Caco-2 (cell line): ENCODE measurements at regions not wholly inside any gene's neighbourhood (a gene's known extent, or its start where the extent isn't known, plus 50 kb on each side); places are given as distances from the start of the nearest gene placed in this dataset.

Experiments used
- BruUV-seq: library from RNA; stranded (reverse); fragments of 400-500 nt; replicated peaks from 2 replicates; lab custom pipeline; 2021; lab: Mats Ljungman, UMichigan
- CTCF ChIA-PET: fragments of 300-600 bp; sonication (Branson Sonifier 250); formaldehyde crosslinking; loops from one replicate; lab custom pipeline; 2022; ENCODE audit warnings: antibody characterized with exemption; lab: Charles Lee
- POLR2A ChIA-PET: fragments of 300-600 bp; sonication (Branson Sonifier 250); formaldehyde crosslinking; loops from one replicate; lab custom pipeline; 2022; ENCODE audit warnings: antibody characterized with exemption; lab: Charles Lee
- DNase-seq, 2 experiments: peaks; one replicate each; pipeline versions ENCODE4 v3.0.0 to v3.0.0-alpha.2; 2020 to 2022
- H3K27me3 ChIP-seq: replicated peaks from 2 replicates; pipeline ENCODE4 v1.6.0; 2011; ENCODE audit warnings: low read length; ENCODE audit not compliant: control insufficient read depth, insufficient read depth
- H3K36me3 ChIP-seq: 2 replicates; pipeline ENCODE4 v1.5.1; 2011; ENCODE audit warnings: low read length; ENCODE audit not compliant: control insufficient read depth, insufficient read depth
- H3K4me1 ChIP-seq: fragments of 250-450 bp; sonication (Bioruptor Pico); 2 replicates; pipeline ENCODE4 v1.5.1; 2020; ENCODE audit warnings: mild to moderate bottlenecking
- H3K4me3 ChIP-seq: 2 replicates; pipeline ENCODE4 v1.5.1; 2011; ENCODE audit warnings: low read depth, mild to moderate bottlenecking, control low read depth, low read length
- H3K9me3 ChIP-seq: fragments of 250-450 bp; sonication (Bioruptor Pico); 2 replicates; pipeline ENCODE4 v1.5.1; 2020; ENCODE audit warnings: mild to moderate bottlenecking, moderate library complexity
- H3K27ac Mint-ChIP-seq: one replicate; pipeline ENCODE4 v1.8.0; 2022; ENCODE audit warnings: mixed read lengths; ENCODE audit not compliant: unreplicated experiment
- H3K27me3 Mint-ChIP-seq: one replicate; pipeline ENCODE4 v1.8.0; 2022; ENCODE audit warnings: mixed read lengths; ENCODE audit not compliant: insufficient read depth, unreplicated experiment
- H3K36me3 Mint-ChIP-seq: one replicate; pipeline ENCODE4 v1.8.0; 2022; ENCODE audit warnings: mild to moderate bottlenecking, mixed read lengths; ENCODE audit not compliant: insufficient read depth, unreplicated experiment
- H3K4me1 Mint-ChIP-seq: one replicate; pipeline ENCODE4 v1.8.0; 2022; ENCODE audit warnings: low read depth, mixed read lengths; ENCODE audit not compliant: unreplicated experiment
- H3K4me3 Mint-ChIP-seq: one replicate; pipeline ENCODE4 v1.8.0; 2022; ENCODE audit warnings: mild to moderate bottlenecking, moderate library complexity, mixed read lengths; ENCODE audit not compliant: unreplicated experiment
- H3K9me3 Mint-ChIP-seq: one replicate; pipeline ENCODE4 v1.8.0; 2022; ENCODE audit warnings: mixed read lengths; ENCODE audit not compliant: unreplicated experiment
- CTCF ChIP-seq, 2 experiments: fragments of 200-600 bp in 1 of 2; IDR thresholded peaks; 1 replicate in 1 of 2; 2 replicates in 1 of 2; pipeline versions ENCODE4 v1.5.1 to v1.8.0; 2011 to 2022; ENCODE audit warnings: antibody characterized with exemption in 1 of 2, control low read depth in 1 of 2, inconsistent platforms in 1 of 2, low read depth in 1 of 2, low read length in 1 of 2, mild to moderate bottlenecking in 1 of 2, moderate library complexity in 1 of 2; ENCODE audit not compliant: insufficient read depth in 1 of 2, severe bottlenecking in 1 of 2, unreplicated experiment in 1 of 2
- intact Hi-C: fragments of 100-400 bp; cut with micrococcal nuclease; formaldehyde crosslinking; loops from one replicate; pipeline ENCODE4 v1.10.0; 2022; ENCODE audit not compliant: unreplicated experiment

DNA sequence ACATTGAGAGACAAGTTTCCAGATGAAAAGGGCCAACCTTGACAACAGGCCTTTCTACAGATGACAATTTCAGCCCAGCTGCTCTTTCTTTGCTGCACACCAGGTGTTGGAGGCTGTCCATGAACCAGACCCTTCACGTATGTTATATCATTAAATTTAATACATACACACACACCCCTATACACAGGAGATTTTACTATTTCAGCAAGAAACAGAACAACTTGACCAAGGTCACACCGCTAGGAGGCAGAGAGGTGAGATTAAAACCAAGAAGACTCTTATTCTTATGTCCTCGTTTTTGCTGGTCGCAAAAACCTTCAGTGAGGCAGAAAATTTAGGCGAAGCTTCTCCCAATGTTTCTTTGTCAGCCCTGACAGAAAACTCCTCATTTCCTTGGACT lies 1585.9 kb downstream of the AACS start:
- H3K36me3 Mint-ChIP-seq: no peaks in the 10 kb centered on the region
- intact Hi-C loops: no loop called here
- Histone ChIP-seq H3K4me3 (no peak overlapping the region), H3K4me1 (no peaks in the 10 kb centered on the region), H3K9me3 (no peaks in the 10 kb centered on the region), H3K36me3 (no peaks in the 10 kb centered on the region), H3K27me3 (no peaks in the 10 kb centered on the region)
- BruUV-seq: no TSS peak
- TF ChIP-seq CTCF (IDR thresholded peaks at IDR 0.05; ENCODE audit: insufficient read depth in 1 of 2, low read depth in 1 of 2, low read length in 1 of 2, severe bottlenecking in 1 of 2, unreplicated experiment in 1 of 2): no peak
- H3K9me3 Mint-ChIP-seq: no peaks in the 10 kb centered on the region
- ChIA-PET POLR2A (no interaction called here), CTCF (no interaction called here)
- H3K4me3 Mint-ChIP-seq: no peak overlapping the region
- H3K4me1 Mint-ChIP-seq: no peaks in the 10 kb centered on the region
- H3K27me3 Mint-ChIP-seq: no peaks in the 10 kb centered on the region
- no peak overlapping the region for H3K27ac Mint-ChIP-seq
- DNase-seq: no peak

GRCh38 chr12:126663304-126664094 lies 1598.3 kb downstream of the AACS start:
- no TSS peak for BruUV-seq
- CTCF ChIA-PET: no interaction called here
- Histone ChIP-seq H3K4me1 (no peaks in the 10 kb centered on the region), H3K9me3 (no peaks in the 10 kb centered on the region), H3K36me3 (no peaks in the 10 kb centered on the region), H3K4me3 (no peak overlapping the region), H3K27me3 (no peaks in the 10 kb centered on the region)
- POLR2A ChIA-PET: no interaction called here
- TF ChIP-seq CTCF (IDR thresholded peaks at IDR 0.05; ENCODE audit: insufficient read depth in 1 of 2, low read depth in 1 of 2, low read length in 1 of 2, severe bottlenecking in 1 of 2, unreplicated experiment in 1 of 2): peak in 1 of 2 experiments; percentile 24
- Mint-ChIP-seq H3K9me3 (peaks cover 20% of the 10 kb centered on the region), H3K36me3 (no peaks in the 10 kb centered on the region), H3K4me3 (no peak overlapping the region), H3K27me3 (no peaks in the 10 kb centered on the region), H3K4me1 (no peaks in the 10 kb centered on the region), H3K27ac (no peak overlapping the region)
- peak in 1 of 2 experiments; percentile 2 for DNase-seq
- intact Hi-C loops: no loop called here

GRCh38 chr12:126667339-126667738 lies 1599.6 kb upstream of the TMEM132C start:
- no peaks in the 10 kb centered on the region for H3K4me1 Mint-ChIP-seq
- H3K27ac Mint-ChIP-seq: no peak overlapping the region
- ChIA-PET POLR2A (no interaction called here), CTCF (no interaction called here)
- no TSS peak for BruUV-seq
- Histone ChIP-seq H3K4me3 (no peak overlapping the region), H3K9me3 (no peaks in the 10 kb centered on the region), H3K36me3 (no peaks in the 10 kb centered on the region), H3K27me3 (no peaks in the 10 kb centered on the region), H3K4me1 (no peaks in the 10 kb centered on the region)
- no peaks in the 10 kb centered on the region for H3K36me3 Mint-ChIP-seq
- DNase-seq: no peak
- peaks cover under 1% of the 10 kb centered on the region for H3K9me3 Mint-ChIP-seq
- H3K27me3 Mint-ChIP-seq: no peaks in the 10 kb centered on the region
- intact Hi-C loops: no loop called here
- no peak overlapping the region for H3K4me3 Mint-ChIP-seq
- TF ChIP-seq CTCF (IDR thresholded peaks at IDR 0.05; ENCODE audit: insufficient read depth in 1 of 2, low read depth in 1 of 2, low read length in 1 of 2, severe bottlenecking in 1 of 2, unreplicated experiment in 1 of 2): no peak
